GM19455 (cell line): ENCODE measurements at regions not wholly inside any gene's neighbourhood (a gene's known extent, or its start where the extent isn't known, plus 50 kb on each side); places are given as distances from the start of the nearest gene placed in this dataset.
A peak's percentile ranks its signal among the peaks of the same experiment; 100 is the strongest.

ENCODE experiments used
- ATAC-seq: cut with Tn5 transposase; IDR thresholded peaks from one replicate; pipeline ENCODE4 v1.9.1; 2021; ENCODE audit not compliant: unreplicated experiment

DNA sequence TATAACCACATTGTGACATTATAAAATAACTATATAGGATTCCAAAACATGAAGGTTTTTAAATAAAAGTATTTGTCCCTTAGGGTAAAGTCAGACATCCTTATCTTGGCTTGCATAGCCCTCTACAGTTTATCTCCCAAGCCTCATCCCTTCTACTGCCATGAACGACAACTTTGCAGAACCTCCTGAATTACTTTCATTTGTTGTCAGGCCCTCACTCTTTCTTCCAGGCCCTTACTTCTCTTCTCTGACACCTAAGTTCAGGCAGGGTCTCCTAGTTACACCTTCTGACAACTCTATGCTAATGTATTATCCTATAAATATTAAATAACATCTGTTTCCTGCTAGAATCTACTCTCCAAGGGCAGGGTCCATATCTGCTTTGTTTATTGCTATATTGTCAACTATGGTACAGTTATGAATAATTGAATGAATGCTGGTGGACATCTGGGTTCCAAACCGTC lies 115.7 kb upstream of the MDM1 start:
- ATAC-seq = no peak

GRCh38 chr12:68449196-68449595 lies 117.0 kb upstream of the MDM1 start:
- no peak for ATAC-seq

DNA sequence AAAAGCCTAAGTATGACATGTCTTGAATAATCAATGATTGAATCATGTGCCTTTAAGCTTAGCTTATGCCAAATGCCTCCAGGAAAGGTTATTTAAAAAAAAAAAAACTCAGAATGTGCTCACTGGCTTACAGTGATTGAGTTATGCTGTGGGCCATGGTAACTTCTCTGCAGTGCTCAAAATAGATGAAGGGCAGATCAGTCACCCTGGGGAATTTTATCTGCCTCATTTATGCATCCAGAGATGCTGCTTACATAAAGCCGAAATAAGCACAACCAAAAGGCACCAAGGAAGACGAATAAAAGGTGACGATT lies 118.7 kb upstream of the MDM1 start:
- ATAC-seq = no peak

DNA sequence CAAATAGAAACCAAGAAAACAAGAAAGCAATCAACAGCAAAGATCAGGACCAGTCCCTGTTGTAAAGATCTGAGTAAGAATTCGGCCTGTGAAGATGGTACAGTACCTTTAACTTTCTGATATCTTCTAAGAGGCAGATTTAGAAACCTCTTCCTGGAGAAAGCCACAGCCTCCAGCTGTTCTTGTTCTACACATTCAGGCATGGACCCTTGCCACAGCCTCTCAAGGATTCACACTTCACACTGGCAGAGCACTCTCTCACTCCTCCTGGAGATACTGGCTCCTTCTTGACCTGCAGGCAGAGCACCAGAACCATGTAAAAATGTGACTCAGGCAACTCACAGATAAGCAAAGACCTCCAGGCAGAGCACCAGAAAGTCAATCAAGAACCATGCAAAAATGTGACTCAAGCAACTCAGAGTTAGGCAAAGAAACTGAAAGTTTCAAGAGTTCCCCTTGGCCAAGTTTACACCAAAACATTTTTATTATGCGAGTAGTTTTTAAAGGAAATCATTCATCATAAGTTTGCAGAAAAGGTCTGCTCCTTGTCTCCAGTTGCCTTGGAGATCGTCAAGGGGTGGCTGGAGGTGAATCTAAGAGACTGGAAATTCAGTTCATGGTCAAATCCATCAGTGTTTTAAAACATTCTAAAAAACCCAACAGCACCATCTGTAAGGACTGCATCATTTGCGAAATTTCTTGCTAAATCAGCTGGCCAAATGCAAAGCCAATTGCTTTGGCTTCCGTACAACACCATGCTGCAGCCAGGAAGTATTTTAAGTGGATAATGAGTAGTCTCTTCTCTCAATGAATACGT lies 119.3 kb upstream of the MDM1 start:
- peak; percentile 64 for ATAC-seq

GRCh38 chr12:68452078-68452715 lies 120.0 kb upstream of the MDM1 start:
- no peak for ATAC-seq

DNA sequence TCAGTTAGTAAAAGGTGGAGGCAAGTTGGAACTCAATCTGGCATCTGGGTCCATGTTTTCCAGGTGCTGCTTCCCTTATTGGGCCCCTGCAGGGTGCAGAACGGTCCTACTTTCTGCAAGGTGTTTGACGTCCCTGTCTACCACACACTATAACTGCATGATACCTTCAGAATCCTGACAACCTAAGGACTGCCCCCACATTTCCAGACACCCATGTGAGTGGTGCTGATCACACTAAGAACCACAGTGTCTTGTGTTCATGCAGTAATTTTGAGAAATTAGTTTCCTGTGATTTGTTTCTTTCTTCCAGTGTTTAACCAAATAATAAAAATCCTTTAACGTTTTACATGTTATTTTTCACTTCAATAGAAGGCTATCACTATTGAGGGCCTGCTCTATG lies 121.1 kb upstream of the MDM1 start:
- no peak for ATAC-seq

GRCh38 chr12:68453876-68454275 lies 121.7 kb upstream of the MDM1 start:
- ATAC-seq = no peak

GRCh38 chr12:68454892-68455291 lies 122.7 kb upstream of the MDM1 start:
- no peak for ATAC-seq

- ATAC-seq = no peak
Measured at GRCh38 chr12:68455691-68456345, 123.7 kb upstream of the MDM1 start.

DNA sequence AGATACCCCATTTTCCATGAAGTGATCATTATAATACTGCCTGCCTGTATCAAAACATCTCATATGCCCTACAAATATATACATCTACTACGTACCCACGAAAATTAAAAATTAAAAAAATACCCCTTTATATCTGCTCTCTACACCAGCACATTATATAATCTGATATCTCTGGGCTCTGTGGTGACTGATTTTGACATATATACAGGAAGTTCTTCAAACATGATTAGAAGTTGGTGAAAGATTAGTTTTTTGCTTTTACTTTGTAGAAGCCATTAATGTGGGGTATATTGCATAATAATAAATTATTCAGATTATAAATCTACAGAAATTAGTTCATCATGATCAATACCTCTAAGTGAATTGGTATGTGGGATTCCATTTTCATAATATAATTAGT lies 126.7 kb upstream of the MDM1 start:
- ATAC-seq = no peak

- no peak for ATAC-seq
Measured at GRCh38 chr12:68460236-68460635, 128.1 kb upstream of the MDM1 start.

- ATAC-seq = no peak
Measured at GRCh38 chr12:68461645-68462044, 129.5 kb upstream of the MDM1 start.

DNA sequence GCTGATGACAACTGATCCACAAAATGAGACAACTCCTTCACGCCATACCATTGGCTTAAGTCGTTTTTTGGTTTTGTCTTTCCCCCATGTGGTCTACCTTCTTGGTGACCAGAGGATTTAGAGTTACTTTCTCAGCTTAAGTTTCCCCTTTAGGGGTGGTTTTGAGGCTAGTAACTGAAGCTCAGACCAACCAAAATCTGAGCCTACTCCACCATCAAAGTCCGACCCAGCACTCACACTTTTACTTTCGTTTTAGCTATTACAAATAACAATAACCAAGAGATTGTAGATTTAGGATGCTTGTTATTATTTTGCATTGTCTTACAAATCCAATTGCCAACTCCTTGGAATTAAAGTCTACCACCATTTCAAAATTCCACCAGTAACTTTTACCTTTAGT lies 130.6 kb upstream of the MDM1 start:
- ATAC-seq = no peak

- ATAC-seq = no peak
Measured at GRCh38 chr12:68465227-68465626, 133.1 kb upstream of the MDM1 start.

DNA sequence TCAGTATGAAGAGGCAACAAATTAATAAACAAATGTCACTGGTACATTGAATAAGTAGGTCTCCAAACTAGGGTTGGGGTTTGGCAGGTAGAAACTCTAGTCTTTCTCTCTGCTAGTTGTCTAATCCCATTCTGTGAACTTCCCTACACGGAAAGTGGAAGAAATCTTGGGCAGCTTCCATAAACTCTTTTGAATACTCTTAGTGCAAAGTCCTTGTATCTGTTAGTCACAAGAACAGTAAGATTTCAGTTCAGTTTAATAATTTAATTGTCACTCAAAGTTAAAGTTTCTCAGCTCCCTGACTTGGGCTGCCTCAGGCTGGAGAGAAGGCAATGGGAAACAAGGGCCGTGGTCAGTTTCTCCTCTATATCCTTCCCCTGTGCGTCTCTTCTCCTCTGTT lies 135.4 kb upstream of the MDM1 start:
- no peak for ATAC-seq

GRCh38 chr12:68468036-68468435 lies 135.9 kb upstream of the MDM1 start:
- ATAC-seq = no peak

- no peak for ATAC-seq
Measured at GRCh38 chr12:68469113-68469512, 137.0 kb upstream of the MDM1 start.

DNA sequence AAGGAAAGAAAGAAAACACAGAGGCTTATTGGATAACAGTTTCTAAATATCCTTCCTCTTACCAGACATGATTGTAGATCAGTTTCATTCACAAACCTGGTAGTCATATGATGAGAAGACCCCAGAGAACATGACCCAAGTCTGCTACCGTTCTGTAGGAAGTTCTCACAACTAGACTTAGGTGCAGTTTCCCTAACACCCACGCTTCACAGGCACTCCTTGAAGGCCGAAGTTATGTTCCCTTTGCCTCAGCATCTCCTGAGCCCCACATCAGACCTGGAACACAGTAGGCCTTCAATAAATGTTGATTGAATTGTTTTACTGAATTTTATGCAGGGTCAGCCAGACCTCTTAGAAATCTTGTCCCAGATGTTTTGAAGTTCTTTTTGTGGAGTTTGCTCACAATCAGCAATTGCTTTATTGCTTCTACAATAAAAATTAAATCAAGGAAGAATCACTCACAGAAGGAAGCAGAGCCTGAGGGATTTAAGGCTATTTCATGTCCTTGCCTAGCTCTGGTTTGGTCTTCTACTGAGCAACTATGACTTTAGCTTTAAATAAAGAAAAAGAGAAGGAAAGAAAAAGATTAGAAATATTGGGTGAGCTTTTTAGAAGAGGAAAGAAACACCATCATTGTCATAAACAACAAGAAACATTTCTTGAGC lies 138.6 kb upstream of the MDM1 start:
- ATAC-seq = no peak

GRCh38 chr12:68474467-68475204 lies 136.1 kb upstream of the RAP1B start:
- no peak for ATAC-seq

DNA sequence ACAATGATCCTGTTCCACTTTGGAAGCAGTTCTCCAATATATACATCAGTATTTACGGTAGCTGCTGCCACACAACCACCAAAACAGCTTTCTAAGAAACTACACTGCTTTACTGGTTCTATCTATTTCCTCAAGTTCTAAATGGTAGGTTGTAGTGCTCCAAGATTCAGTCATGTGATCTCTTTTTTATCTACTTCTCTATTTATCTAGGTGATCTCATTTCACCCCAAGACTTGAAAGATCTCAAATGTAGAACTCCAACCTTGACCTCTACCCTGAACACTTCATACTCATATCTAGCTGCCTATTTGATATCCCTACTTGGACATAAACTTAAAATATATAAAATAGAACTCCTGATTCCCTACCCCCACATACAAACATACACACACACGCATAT lies 133.9 kb upstream of the RAP1B start:
- ATAC-seq = no peak

DNA sequence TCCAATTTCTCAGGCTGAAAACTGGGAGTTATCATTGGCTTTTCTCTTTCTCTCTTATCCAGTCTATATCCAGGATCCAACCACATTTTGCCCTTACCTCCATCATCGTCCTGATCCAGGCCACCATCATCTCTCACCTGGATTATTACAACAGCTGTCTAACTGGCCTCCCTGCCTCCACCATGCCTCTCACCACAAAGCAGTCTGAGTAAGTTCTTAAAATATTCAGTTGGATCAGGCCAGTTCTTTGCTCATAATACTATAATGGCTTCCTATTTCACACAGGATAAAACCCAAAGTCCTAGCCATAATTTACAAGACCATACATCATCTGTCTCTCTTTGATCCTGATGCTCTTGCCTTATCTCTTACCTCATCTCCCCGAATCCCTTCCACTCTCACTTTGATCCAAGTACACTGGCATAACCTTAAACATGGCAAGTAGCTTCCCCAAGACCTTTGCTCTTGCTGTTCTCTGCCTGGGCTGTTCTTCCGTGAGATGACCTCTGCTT lies 133.4 kb upstream of the RAP1B start:
- no peak for ATAC-seq
